C4-2B (cell line): ENCODE measurements at regions not wholly inside any gene's neighbourhood (a gene's known extent, or its start where the extent isn't known, plus 50 kb on each side); places are given as distances from the start of the nearest gene placed in this dataset.

Experiments
- ZFX ChIP-seq: fragments of 450-650 bp; IDR thresholded peaks from 2 replicates; pipeline ENCODE4 v1.6.1; 2017
- TF ChIP-seq, protein P1 (sequence below): fragments of 450-650 bp; conservative IDR thresholded peaks from 2 replicates; pipeline ENCODE4 v1.5.1; 2017; ENCODE audit warnings: mild to moderate bottlenecking

DNA sequence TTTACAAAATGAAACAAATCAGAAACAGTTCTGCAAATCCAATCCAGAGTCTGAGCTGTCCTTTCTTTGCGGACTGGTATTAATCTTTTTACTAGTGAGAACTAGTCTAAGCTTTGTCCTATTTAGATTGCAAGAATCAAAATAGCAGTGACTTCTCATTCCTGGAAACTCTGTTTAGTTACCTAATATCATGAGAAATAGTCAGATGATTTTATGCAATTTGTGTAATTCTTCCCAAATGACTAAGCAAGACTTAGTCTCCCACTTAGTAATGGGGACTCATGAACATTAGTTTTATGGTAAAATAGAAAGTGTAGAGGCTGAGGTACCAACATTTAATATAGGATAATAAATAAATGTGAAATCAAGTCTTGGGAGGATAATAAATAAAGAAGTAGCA, 341.3 kb downstream of the DNAJB9 start:
- TF ChIP-seq, protein P1, sequence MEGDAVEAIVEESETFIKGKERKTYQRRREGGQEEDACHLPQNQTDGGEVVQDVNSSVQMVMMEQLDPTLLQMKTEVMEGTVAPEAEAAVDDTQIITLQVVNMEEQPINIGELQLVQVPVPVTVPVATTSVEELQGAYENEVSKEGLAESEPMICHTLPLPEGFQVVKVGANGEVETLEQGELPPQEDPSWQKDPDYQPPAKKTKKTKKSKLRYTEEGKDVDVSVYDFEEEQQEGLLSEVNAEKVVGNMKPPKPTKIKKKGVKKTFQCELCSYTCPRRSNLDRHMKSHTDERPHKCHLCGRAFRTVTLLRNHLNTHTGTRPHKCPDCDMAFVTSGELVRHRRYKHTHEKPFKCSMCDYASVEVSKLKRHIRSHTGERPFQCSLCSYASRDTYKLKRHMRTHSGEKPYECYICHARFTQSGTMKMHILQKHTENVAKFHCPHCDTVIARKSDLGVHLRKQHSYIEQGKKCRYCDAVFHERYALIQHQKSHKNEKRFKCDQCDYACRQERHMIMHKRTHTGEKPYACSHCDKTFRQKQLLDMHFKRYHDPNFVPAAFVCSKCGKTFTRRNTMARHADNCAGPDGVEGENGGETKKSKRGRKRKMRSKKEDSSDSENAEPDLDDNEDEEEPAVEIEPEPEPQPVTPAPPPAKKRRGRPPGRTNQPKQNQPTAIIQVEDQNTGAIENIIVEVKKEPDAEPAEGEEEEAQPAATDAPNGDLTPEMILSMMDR = no peak
- TF ChIP-seq ZFX = no peak
